DOHH2 (cell line): ENCODE measurements at regions not wholly inside any gene's neighbourhood (a gene's known extent, or its start where the extent isn't known, plus 50 kb on each side); places are given as distances from the start of the nearest gene placed in this dataset.

Experiments used
- EZH2phosphoT487 ChIP-seq: fragments of 200-600 bp; sonication (generic); IDR thresholded peaks from 2 replicates; pipeline ENCODE4 v1.6.1; 2017; ENCODE audit warnings: borderline replicate concordance, mild to moderate bottlenecking, antibody characterized with exemption, low read length, moderate library complexity, mixed read lengths
- TF ChIP-seq, protein P1 (sequence below): fragments of 200-600 bp; sonication (generic); IDR thresholded peaks from one replicate; pipeline ENCODE4 v1.5.1; 2014; ENCODE audit warnings: antibody characterized with exemption, mild to moderate bottlenecking, low read depth, low read length; ENCODE audit not compliant: poor library complexity, severe bottlenecking

DNA sequence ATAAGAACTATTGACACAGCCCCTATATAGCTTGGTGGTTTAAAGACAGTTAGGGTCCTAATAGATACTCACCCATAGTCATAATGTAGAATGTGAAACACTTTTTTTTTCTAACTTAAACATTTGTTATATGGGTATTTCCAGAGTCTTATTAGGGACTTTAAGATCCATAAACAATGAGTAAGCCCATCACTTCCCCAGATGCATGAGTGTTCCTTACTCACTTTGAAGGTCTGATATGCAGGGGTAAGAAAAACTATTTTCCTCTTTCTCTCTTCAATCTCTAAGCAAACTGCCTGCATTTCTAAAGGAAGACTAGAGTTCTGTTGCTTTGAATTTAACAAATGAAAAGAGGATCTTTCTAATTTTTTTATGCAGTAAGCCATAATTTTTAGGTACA is 443.6 kb upstream of the PITX2 start:
- TF ChIP-seq, protein P1, sequence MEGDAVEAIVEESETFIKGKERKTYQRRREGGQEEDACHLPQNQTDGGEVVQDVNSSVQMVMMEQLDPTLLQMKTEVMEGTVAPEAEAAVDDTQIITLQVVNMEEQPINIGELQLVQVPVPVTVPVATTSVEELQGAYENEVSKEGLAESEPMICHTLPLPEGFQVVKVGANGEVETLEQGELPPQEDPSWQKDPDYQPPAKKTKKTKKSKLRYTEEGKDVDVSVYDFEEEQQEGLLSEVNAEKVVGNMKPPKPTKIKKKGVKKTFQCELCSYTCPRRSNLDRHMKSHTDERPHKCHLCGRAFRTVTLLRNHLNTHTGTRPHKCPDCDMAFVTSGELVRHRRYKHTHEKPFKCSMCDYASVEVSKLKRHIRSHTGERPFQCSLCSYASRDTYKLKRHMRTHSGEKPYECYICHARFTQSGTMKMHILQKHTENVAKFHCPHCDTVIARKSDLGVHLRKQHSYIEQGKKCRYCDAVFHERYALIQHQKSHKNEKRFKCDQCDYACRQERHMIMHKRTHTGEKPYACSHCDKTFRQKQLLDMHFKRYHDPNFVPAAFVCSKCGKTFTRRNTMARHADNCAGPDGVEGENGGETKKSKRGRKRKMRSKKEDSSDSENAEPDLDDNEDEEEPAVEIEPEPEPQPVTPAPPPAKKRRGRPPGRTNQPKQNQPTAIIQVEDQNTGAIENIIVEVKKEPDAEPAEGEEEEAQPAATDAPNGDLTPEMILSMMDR = no peak
- TF ChIP-seq EZH2phosphoT487 = no peak
